Head of caudate nucleus (tissue), 42 donors: ENCODE measurements at regions not wholly inside any gene's neighbourhood (a gene's known extent, or its start where the extent isn't known, plus 50 kb on each side); places are given as distances from the start of the nearest gene placed in this dataset.
A peak's percentile ranks its signal among the peaks of the same experiment; 100 is the strongest.

Experiments used
- DNase-seq, 42 donors: peaks; one replicate each; pipeline versions ENCODE4 v3.0.0 to v3.0.0-alpha.2; 2020 to 2021; ENCODE audit warnings: mixed read lengths in 7 of 42
- intact Hi-C: fragments of 100-400 bp; cut with DNase I; formaldehyde crosslinking; loops from one replicate; pipeline ENCODE4 v1.15.0; 2022

- peak in 2 of 42 donors; percentile 6 to 33 for DNase-seq
- intact Hi-C loops = no loop called here
Observed at GRCh38 chr10:131587976-131588680, 276.6 kb upstream of the TCERG1L start.

DNA sequence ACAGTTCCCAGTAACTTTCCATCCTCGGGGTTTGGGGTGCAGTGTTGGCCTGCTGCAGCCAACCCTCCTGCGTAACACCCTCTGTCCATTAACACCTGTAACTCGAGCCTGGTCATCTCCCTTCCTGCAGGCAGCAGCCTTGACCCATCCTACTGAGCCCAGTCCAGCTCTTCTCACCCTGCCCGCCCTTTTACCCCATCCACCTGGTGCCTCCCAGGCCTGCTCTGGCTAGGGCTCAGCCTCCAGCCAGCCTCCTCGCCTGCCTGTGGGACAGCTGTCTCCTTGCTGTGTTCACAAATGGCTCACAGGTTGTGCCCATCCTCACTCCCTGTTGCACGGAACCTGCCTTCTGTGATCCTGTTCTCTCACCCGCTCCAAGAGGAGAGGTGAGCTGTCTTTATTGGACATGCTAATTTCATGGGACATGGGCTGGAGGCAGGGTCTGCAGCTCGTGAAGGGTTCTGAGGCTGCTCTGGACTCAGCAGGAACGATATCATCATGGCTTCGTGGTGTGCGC is 277.2 kb upstream of the TCERG1L start:
- intact Hi-C loops = no loop called here
- peak in 1 of 42 donors; percentile 2 for DNase-seq

DNA sequence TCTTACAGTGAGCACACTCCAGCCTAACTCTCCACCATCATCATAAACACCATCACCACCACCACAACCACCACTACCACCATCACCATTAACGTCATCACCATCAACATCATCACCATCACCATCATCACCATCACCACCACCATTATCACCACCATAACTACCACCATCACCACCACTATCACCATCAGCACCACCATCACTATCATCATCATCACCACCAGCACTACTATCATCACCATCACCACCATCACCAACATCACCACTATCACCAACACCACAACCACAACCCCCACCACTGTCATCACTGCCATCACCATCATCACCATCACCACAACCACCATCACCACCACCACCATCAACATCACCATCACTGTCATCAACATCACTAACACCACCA is 279.0 kb upstream of the TCERG1L start:
- intact Hi-C loops = no loop called here
- DNase-seq = no peak

GRCh38 chr10:131591936-131592335 is 280.4 kb upstream of the TCERG1L start:
- DNase-seq = no peak
- intact Hi-C loops = no loop called here

GRCh38 chr10:131609176-131609575 is 291.6 kb upstream of the PPP2R2D start:
- intact Hi-C loops = no loop called here

DNA sequence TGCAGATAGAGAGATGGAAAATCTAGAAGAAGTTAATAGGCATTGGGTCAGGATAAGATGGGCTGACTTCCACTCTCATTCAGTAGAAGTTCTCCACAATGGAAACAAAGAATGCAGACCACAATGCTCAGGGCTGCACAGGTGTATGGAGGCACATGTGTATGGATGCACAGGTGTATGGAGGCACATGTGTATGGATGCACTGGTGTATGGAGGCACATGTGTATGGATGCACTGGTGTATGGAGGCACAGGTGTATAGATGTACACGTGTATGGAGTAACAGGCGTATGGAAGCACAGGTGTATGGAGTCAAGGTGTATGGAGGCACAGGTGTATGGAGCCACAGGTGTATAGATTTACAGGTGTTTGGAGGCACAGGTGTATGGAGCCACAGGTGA is 285.7 kb upstream of the PPP2R2D start:
- DNase-seq = no peak
- intact Hi-C loops = no loop called here

More at GRCh38 chr10:131609176-131609575, 291.6 kb upstream of the PPP2R2D start:
- DNase-seq = no peak

DNA sequence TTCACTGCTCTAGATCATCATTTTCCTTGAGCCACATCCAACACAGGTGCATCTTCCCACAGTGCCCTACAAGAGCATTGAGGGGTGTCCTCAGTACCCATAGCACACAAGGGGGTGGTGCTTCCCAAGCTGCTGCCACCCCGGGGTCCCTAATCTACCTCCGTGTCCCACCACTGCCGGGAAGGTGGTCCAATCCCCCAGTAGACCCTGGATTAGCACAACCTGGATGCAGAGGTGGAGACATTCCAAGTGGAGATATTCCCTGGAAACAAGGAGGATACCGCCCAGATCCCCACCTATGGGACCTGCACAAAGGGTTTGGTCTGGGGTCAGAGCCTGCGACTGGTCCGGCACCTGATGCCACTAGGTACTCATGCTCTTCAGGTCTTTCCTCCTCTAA is 284.8 kb upstream of the PPP2R2D start:
- intact Hi-C loops = no loop called here
- DNase-seq = no peak

DNA sequence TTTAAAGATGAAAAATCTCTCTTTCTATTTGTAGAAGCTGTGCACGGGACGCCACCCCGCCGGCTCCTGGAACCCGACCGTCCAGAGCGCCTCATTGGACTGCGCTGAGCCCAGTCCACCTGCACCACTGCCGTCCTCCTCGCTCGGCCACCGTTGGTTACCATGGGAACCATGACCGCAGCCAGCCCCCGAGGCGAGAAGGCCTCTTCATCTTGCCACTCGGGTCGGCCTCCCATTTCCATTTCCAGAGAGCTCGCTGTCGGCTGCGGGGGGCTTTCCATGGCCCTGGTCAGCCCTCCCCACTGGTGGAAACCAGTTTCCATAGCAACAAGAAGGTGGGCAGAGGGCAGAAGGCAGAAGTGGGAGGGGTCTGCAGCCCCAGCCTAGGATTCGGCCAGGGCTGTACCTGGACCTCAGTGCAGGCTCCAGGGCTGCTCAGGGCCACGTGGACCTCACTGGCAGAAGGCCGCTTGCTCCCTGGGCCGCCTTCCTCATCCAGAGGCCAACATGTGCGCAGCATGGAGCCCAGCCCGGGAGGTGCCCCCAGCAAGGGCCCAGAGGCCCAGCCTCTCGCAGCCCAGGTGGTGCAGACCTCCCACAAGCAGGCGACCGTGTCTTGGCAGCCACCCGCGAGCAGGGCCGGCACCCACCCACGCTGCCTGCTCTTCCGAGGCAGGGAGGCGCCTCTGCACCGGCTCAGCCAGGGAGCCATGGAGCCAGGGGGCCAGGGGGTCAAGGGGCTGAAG is 283.5 kb upstream of the PPP2R2D start:
- intact Hi-C loops = no loop called here
- no peak for DNase-seq

GRCh38 chr10:131618587-131619267 is 282.1 kb upstream of the PPP2R2D start:
- intact Hi-C loops = no loop called here
- no peak for DNase-seq

DNA sequence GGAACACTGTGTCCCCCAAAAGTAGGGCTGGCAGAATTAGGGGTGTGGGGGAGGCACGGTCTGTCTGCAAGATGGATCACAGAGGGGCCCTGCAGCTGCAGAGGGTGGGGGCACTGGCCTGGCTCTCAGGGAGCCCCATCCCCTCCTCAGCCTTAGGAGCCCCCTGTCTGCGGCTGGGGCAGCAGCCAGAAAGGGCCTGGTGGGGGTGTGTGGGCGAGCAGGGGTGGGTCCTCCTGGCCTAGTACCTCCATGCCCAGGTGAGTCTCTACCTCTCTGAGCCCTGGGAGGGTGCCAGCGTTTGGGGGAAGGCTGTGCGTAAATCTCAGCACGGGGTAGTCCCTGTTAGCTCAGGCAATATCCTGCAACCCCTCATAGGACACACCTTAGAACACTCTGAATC is 280.5 kb upstream of the PPP2R2D start:
- intact Hi-C loops = no loop called here
- DNase-seq = no peak

DNA sequence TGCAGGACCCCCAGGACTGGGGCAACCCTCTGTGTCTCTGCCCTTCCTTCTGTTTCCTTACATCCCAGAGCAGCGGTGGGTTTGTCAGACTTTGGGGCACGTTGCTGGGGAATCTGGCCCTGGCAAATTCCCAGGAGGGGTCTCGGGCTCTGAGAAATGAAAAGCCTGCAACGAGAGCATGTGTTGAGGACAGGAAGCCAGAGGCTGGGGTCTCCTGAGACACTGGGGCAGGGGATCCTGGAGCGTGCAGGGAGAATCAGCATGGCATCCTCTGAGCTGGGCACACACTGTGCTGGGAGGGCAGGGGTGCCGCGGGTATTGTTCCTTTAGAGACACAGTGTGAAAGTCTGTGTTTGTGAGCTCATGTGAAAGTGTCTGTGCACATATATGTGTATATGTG is 279.9 kb upstream of the PPP2R2D start:
- no peak for DNase-seq
- intact Hi-C loops = no loop called here

- intact Hi-C loops = no loop called here
- no peak for DNase-seq
Observed at GRCh38 chr10:131621784-131622624, 278.8 kb upstream of the PPP2R2D start.

- intact Hi-C loops = no loop called here
- DNase-seq = no peak
Observed at GRCh38 chr10:131625041-131625440, 275.8 kb upstream of the PPP2R2D start.

DNA sequence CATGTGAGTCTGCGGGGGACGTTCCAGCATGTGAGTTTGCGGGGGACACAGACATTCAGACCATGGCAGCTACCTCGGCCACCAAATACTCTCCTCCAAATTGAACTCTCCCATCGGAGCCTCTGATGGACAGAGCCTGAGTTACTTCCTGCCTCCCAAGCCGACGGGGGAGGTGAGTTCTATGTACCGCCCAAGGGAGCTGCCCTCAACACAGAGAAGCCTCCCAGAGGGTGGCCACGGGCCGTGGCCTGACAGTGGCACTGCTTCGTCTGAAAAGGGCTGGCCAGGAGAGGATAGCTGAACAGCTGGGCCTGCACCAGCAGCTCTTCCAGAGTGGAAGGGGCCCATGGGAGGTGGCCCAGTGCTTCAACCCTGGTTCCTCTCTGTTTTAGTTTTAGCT is 274.5 kb upstream of the PPP2R2D start:
- intact Hi-C loops = no loop called here
- DNase-seq = no peak

DNA sequence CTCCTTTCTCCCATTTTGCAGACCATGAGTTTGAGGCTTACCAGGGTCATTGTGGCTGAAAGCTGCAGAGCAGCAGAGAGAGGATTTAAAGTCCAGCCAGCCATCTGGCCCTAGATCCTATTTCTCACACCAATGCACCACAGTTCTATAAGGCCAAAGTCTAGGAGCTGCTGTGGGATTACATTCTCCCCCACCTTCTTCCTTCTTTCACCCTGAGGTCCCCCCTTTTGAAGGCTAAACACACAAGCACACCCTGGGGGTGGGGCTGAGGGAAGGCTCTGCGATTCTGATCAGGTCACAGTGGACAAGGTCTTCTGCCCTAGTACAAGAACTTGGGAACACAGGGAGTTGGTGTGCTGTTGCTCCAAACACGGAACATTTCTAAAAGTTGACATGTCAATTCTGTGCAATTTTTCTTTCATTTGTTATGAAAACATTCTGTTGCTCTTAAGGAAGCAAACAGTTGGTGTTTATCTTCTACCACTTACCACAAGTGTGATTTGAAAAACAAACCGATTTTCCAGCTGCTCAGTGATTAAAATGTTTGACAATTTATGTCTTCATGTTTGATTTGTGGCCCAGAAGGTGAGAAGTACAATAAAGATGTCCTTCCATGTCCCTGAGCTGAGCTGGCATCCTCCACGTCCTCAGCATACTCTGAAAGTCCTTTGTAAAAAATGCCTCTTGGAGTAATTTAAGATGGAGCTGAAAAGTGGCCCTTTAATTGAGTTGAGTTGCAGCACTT is 271.6 kb upstream of the PPP2R2D start:
- DNase-seq = no peak
- intact Hi-C loops = no loop called here

GRCh38 chr10:131630772-131631258 is 270.0 kb upstream of the PPP2R2D start:
- no peak for DNase-seq
- intact Hi-C loops = no loop called here

DNA sequence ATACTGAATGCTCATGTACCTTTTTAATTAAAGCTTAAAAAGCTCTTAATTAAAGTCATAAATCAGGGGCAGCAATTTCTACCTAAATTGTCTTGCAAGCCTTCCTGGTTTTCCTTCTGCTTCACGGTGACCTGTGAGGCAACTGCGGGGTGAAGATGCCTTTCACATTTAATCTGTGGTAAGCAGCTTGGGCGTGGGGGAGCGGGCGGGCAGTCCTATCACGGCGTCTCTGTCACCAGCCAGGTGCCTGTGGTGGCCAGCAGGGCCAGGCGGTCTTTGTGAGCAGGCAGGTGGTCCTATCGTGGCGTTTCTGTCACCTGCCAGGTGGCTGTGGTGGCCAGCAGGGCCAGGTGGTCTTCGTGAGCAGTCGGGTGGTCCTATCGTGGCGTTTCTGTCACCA is 269.2 kb upstream of the PPP2R2D start:
- intact Hi-C loops = no loop called here
- DNase-seq = no peak

DNA sequence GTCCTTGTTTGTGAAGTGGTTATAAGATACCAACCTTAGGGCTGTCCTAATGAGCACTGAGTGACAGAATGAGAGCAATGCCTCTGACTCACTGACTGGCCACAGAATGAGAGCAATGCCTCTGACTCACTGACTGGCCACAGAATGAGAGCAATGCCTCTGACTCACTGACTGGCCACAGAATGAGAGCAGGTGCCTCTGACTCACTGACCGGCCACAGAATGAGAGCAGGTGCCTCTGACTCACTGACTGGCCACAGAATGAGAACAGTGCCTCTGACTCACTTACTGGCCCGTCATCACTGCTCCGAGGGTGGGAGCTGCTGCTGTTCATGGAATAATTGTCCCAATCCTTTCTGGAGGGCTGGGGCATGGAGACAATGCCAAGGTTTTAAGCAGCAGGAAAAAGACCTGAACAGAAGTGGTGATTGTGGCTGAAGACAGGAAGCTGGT is 265.2 kb upstream of the PPP2R2D start:
- intact Hi-C loops = no loop called here
- peak in 3 of 42 donors; percentile 27 to 56 (median 41) for DNase-seq
